Stomach (tissue), 8 donors: ENCODE measurements at regions not wholly inside any gene's neighbourhood (a gene's known extent, or its start where the extent isn't known, plus 50 kb on each side); places are given as distances from the start of the nearest gene placed in this dataset.
"Not testable (repeated sequence)": the region's sequence is repeated elsewhere in the genome, so short reads cannot be mapped to it uniquely, and the experiment has no call there.

Experiments
- DNase-seq, 2 donors: peaks; one replicate each; pipeline versions ENCODE4 v3.0.0 to v3.0.0-alpha.2; 2013 to 2019
- H3K27ac ChIP-seq, 5 donors: fragments of 200-600 bp in 4 of 5; sonication (generic) in 4 of 5; one replicate each; pipeline ENCODE4 v1.5.1; 2013 to 2019; ENCODE audit warnings: mild to moderate bottlenecking in 1 of 5, moderate library complexity in 1 of 5
- H3K27me3 ChIP-seq, 3 donors: fragments of 200-600 bp; sonication (generic); one replicate each; pipeline ENCODE4 v1.5.1; 2017 to 2019; ENCODE audit warnings: mixed run types in 1 of 3
- H3K36me3 ChIP-seq, 4 donors: fragments of 200-600 bp; sonication (generic); 1 replicate in 3 of 4; 2 replicates in 1 of 4; pipeline ENCODE4 v1.5.1; 2016 to 2019
- H3K4me1 ChIP-seq, 4 donors: fragments of 200-600 bp; sonication (generic); one replicate each; pipeline ENCODE4 v1.5.1; 2016 to 2019
- H3K4me3 ChIP-seq, 4 donors: fragments of 200-600 bp; sonication (generic) in 3 of 4; one replicate each; pipeline ENCODE4 v1.5.1; 2016 to 2019; ENCODE audit warnings: mild to moderate bottlenecking in 1 of 4
- H3K9me3 ChIP-seq, 4 donors: fragments of 200-600 bp; sonication (generic); one replicate each; pipeline ENCODE4 v1.5.1; 2016 to 2019
- CTCF ChIP-seq, 7 experiments: fragments of 450-650 bp in 4 of 7; fragments of 200-600 bp in 3 of 7; sonication (generic) in 3 of 7; IDR thresholded peaks; one replicate each; pipeline ENCODE4 v1.5.1; 2016 to 2019; ENCODE audit warnings: antibody characterized with exemption in 7 of 7, control low read depth in 2 of 7, mild to moderate bottlenecking in 1 of 7
- EP300 ChIP-seq: sonication (generic); formaldehyde crosslinking; IDR thresholded peaks from one replicate; pipeline ENCODE4 v1.6.1; 2017; ENCODE audit warnings: antibody characterized with exemption
- POLR2A ChIP-seq, 4 donors: fragments of 450-650 bp; IDR thresholded peaks; one replicate each; pipeline ENCODE4 v1.6.1; 2016; ENCODE audit warnings: antibody characterized with exemption in 4 of 4, control low read depth in 2 of 4, mild to moderate bottlenecking in 1 of 4, moderate library complexity in 1 of 4
- POLR2AphosphoS5 ChIP-seq, 3 donors: sonication (generic); formaldehyde crosslinking; IDR thresholded peaks; one replicate each; pipeline ENCODE4 v1.6.1; 2016; ENCODE audit warnings: antibody characterized with exemption in 3 of 3
- WGBS, 5 donors: extraction: QIAGEN DNeasy Blood & Tissue Kit in 3 of 5; methylation state at CpG; one replicate each; pipeline versions ENCODE4 v1.1.5 to v1.1.7; 2013 to 2018; 5-methylcytosine and 5-hydroxymethylcytosine counted together
- intact Hi-C: fragments of 100-400 bp; cut with DNase I; formaldehyde crosslinking; loops from one replicate; pipeline ENCODE4 v1.15.1; 2023; ENCODE audit warnings: low total_unique reads
- donor health status: healthy with polysubstance abuse.
- donor health status: Bipolar disorder and iron deficiency.
- donor health status: healthy.

- Histone ChIP-seq H3K4me3 (no peak overlapping the region), H3K9me3 (peaks cover 0 to 30% (median 9%) of the 10 kb centered on the region in 4 donors), H3K27me3 (no peaks in the 10 kb centered on the region), H3K27ac (no peak overlapping the region), H3K4me1 (no peaks in the 10 kb centered on the region), H3K36me3 (no peaks in the 10 kb centered on the region)
- TF ChIP-seq POLR2AphosphoS5 (IDR thresholded peaks at IDR 0.05), result no peak
- no peak for TF ChIP-seq EP300
- TF ChIP-seq CTCF (IDR thresholded peaks at IDR 0.05), result no peak
- TF ChIP-seq POLR2A (IDR thresholded peaks at IDR 0.05), result no peak
- intact Hi-C loops, result no loop called here
- DNase-seq, result no peak
- 85 to 89% (median 87%) methylated on average over 4 of the region's 4 CpGs for WGBS, 5 donors
These were observed 230.0 kb upstream of the RGMB start for GRCh38 chr5:98543490-98543889.

- H3K27me3 ChIP-seq, H3K4me1 ChIP-seq, H3K4me3 ChIP-seq, intact Hi-C loops, H3K27ac ChIP-seq, DNase-seq, H3K36me3 ChIP-seq: not testable (repeated sequence)
- peaks cover 0 to 17% (median 3%) of the 10 kb centered on the region in 4 donors for H3K9me3 ChIP-seq
- WGBS, 5 donors, result 58 to 81% (median 70%) methylated on average over 6 to 14 of the region's 14 CpGs
These were observed 226.5 kb upstream of the RGMB start for GRCh38 chr5:98546924-98547323.

DNA sequence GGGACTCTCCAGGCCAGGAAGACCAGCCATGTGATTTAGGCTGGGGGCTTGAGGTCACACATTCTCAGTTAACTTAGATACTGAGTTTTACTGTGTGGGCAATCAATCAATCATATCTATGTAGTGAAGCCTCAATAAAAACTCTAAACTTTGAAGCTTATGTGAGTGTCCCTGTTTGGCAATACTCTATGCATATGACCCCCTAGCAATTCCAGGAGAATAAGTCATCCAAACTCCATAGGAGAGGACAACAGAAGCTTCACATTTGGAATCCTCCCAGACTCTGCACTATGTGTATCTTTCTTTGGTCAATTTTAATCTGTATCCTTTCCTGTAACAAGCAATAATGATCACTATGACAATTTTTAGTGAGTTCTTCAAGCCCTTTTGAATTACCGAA is 216.8 kb upstream of the RGMB start:
- intact Hi-C loops, result no loop called here
- H3K36me3 ChIP-seq, result no peaks in the 10 kb centered on the region
- no peak for TF ChIP-seq POLR2AphosphoS5 (IDR thresholded peaks at IDR 0.05)
- TF ChIP-seq POLR2A (IDR thresholded peaks at IDR 0.05), result no peak
- no peak for TF ChIP-seq CTCF (IDR thresholded peaks at IDR 0.05)
- TF ChIP-seq EP300, result no peak
- no peak overlapping the region for H3K27ac ChIP-seq
- no peaks in the 10 kb centered on the region for H3K27me3 ChIP-seq
- no peak overlapping the region for H3K4me3 ChIP-seq
- DNase-seq, result no peak
- 93 to 97% (median 96%) methylated on average over 1 of the region's 1 CpG for WGBS, 5 donors
- H3K9me3 ChIP-seq, result no peaks in the 10 kb centered on the region
- H3K4me1 ChIP-seq, result no peaks in the 10 kb centered on the region

DNA sequence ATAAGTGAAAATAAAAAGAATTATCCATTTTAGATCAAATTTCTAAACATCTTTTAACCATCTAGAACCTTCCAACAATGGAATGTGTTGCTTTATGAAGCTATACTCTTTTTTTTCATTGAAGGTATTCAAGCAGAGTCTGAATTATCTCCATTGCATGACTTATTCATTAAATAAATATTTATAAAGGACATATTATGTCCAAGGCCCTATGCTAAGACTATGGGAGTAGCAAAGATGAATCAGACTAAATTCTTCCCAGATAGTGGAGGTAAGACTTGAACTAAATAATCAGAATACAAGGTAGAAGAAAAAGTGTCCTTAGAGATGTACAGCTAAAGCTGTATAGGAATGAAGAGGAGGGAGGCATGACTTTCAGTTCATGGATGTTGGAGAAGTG is 215.5 kb upstream of the RGMB start:
- intact Hi-C loops, result no loop called here
- Histone ChIP-seq H3K4me1 (peaks cover 0 to 4% (median 0%) of the 10 kb centered on the region in 4 donors), H3K27me3 (no peaks in the 10 kb centered on the region), H3K27ac (no peak overlapping the region), H3K36me3 (no peaks in the 10 kb centered on the region), H3K4me3 (no peak overlapping the region), H3K9me3 (no peaks in the 10 kb centered on the region)
- DNase-seq, result no peak
- TF ChIP-seq CTCF (IDR thresholded peaks at IDR 0.05), result no peak
- TF ChIP-seq POLR2AphosphoS5 (IDR thresholded peaks at IDR 0.05), result no peak
- no peak for TF ChIP-seq EP300
- no peak for TF ChIP-seq POLR2A (IDR thresholded peaks at IDR 0.05)

- no peak for TF ChIP-seq EP300
- TF ChIP-seq POLR2A (IDR thresholded peaks at IDR 0.05), result no peak
- TF ChIP-seq CTCF (IDR thresholded peaks at IDR 0.05), result no peak
- peak in 2 of 3 donors; percentile 20 to 63 for TF ChIP-seq POLR2AphosphoS5 (IDR thresholded peaks at IDR 0.05)
- H3K36me3 ChIP-seq, result no peaks in the 10 kb centered on the region
- peak overlapping the region in 3 of 5 donors; percentile 5 to 40 (median 39) for H3K27ac ChIP-seq
- intact Hi-C loops, result no loop called here
- DNase-seq, result peak; percentile 60 to 62
- H3K9me3 ChIP-seq, result no peaks in the 10 kb centered on the region
- H3K4me3 ChIP-seq, result no peak overlapping the region
- no peaks in the 10 kb centered on the region for H3K27me3 ChIP-seq
- WGBS, 5 donors, result 11 to 27% (median 23%) methylated on average over 2 of the region's 2 CpGs
- peaks cover 0 to 19% (median 8%) of the 10 kb centered on the region in 4 donors for H3K4me1 ChIP-seq
These were observed 209.4 kb upstream of the RGMB start for GRCh38 chr5:98563885-98564653.
